ENCODE measurements at regions not wholly inside any gene's neighbourhood (a gene's known extent, or its start where the extent isn't known, plus 50 kb on each side); places are given as distances from the start of the nearest gene placed in this dataset.

GRCh38 chr5:159409801-159410200 is 79.5 kb upstream of the IL12B start:
- FAIRE-seq (no peak), DNase-seq (ENCODE audit: low read depth) (no peak)
- TF ChIP-seq, protein P1, sequence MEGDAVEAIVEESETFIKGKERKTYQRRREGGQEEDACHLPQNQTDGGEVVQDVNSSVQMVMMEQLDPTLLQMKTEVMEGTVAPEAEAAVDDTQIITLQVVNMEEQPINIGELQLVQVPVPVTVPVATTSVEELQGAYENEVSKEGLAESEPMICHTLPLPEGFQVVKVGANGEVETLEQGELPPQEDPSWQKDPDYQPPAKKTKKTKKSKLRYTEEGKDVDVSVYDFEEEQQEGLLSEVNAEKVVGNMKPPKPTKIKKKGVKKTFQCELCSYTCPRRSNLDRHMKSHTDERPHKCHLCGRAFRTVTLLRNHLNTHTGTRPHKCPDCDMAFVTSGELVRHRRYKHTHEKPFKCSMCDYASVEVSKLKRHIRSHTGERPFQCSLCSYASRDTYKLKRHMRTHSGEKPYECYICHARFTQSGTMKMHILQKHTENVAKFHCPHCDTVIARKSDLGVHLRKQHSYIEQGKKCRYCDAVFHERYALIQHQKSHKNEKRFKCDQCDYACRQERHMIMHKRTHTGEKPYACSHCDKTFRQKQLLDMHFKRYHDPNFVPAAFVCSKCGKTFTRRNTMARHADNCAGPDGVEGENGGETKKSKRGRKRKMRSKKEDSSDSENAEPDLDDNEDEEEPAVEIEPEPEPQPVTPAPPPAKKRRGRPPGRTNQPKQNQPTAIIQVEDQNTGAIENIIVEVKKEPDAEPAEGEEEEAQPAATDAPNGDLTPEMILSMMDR (IDR thresholded peaks at IDR 0.05; ENCODE audit: insufficient read depth, low read length, severe bottlenecking), result no peak
- H3K36me3 ChIP-seq (ENCODE audit: control insufficient read depth, insufficient read depth, low read length), result no peaks in the 10 kb centered on the region
- H3K27me3 ChIP-seq (ENCODE audit: control insufficient read depth, insufficient read depth, low read length), result peaks cover 3% of the 10 kb centered on the region
- H3K4me3 ChIP-seq (ENCODE audit: low read depth, low read length), result no peak overlapping the region

GRCh38 chr5:159410480-159410879 is 80.2 kb upstream of the IL12B start:
- FAIRE-seq, result no peak
- no peak for DNase-seq (ENCODE audit: low read depth)
- TF ChIP-seq, protein P1 (IDR thresholded peaks at IDR 0.05; ENCODE audit: insufficient read depth, low read length, severe bottlenecking), result no peak
- Histone ChIP-seq H3K36me3 (ENCODE audit: control insufficient read depth, insufficient read depth, low read length) (no peaks in the 10 kb centered on the region), H3K4me3 (ENCODE audit: low read depth, low read length) (no peak overlapping the region), H3K27me3 (ENCODE audit: control insufficient read depth, insufficient read depth, low read length) (peaks cover 3% of the 10 kb centered on the region)

- Histone ChIP-seq H3K36me3 (ENCODE audit: control insufficient read depth, insufficient read depth, low read length) (no peaks in the 10 kb centered on the region), H3K4me3 (ENCODE audit: low read depth, low read length) (no peak overlapping the region), H3K27me3 (ENCODE audit: control insufficient read depth, insufficient read depth, low read length) (peaks cover 3% of the 10 kb centered on the region)
- DNase-seq (ENCODE audit: low read depth) (no peak), FAIRE-seq (peak; percentile 85)
- TF ChIP-seq, protein P1 (IDR thresholded peaks at IDR 0.05; ENCODE audit: insufficient read depth, low read length, severe bottlenecking), result no peak
Observed at GRCh38 chr5:159411115-159411514, 80.8 kb upstream of the IL12B start.

DNA sequence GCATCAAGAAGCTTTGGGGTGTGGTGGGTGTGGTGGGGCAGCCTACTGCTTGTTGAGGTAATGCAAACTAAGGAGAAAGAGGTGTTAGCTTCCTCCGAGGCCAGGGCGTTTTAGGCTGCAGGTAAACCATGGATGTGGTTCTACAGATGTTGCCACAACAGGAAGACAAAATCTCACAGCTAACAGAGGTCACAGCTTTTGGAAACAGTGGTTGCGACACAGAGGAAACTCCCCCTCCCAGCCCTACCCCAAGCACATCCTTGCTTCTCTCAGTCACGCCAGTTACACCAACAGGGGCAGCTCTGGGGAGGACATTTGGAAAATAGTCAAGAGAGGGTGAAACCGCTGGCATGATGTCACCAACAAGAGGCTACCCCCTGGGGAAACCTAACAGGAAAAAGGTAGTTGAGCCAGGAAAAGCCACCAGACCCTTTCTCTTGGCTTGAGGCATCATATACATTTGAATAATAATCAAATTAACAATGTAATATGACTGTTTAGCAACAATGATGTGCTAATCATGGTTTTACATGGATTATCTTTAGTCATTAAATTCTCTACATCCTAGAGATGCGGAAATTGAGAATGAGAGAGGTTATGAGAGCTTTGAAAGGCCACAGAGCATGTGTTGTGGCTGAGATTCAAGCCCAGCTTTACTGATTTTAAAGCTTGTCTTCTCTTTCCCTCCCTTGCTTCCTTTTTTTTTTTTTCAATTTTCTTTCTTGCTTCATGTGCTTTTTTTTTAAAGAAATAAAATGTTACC is 82.2 kb upstream of the IL12B start:
- FAIRE-seq (no peak), DNase-seq (ENCODE audit: low read depth) (peak; percentile 14)
- Histone ChIP-seq H3K27me3 (ENCODE audit: control insufficient read depth, insufficient read depth, low read length) (no peaks in the 10 kb centered on the region), H3K4me3 (ENCODE audit: low read depth, low read length) (no peak overlapping the region), H3K36me3 (ENCODE audit: control insufficient read depth, insufficient read depth, low read length) (no peaks in the 10 kb centered on the region)
- TF ChIP-seq, protein P1 (IDR thresholded peaks at IDR 0.05; ENCODE audit: insufficient read depth, low read length, severe bottlenecking), result no peak

- DNase-seq (ENCODE audit: low read depth), result no peak
- no peak overlapping the region for H3K4me3 ChIP-seq (ENCODE audit: low read depth, low read length)
- H3K27me3 ChIP-seq (ENCODE audit: control insufficient read depth, insufficient read depth, low read length), result no peaks in the 10 kb centered on the region
- no peak for FAIRE-seq
- H3K36me3 ChIP-seq (ENCODE audit: control insufficient read depth, insufficient read depth, low read length), result no peaks in the 10 kb centered on the region
- TF ChIP-seq, protein P1 (IDR thresholded peaks at IDR 0.05; ENCODE audit: insufficient read depth, low read length, severe bottlenecking), result no peak
Observed at GRCh38 chr5:159414021-159414420, 83.7 kb upstream of the IL12B start.

Measured in bronchial epithelial cell (primary cell).